BJ (cell line): ENCODE measurements at regions not wholly inside any gene's neighbourhood (a gene's known extent, or its start where the extent isn't known, plus 50 kb on each side); places are given as distances from the start of the nearest gene placed in this dataset.

ENCODE experiments used
- CTCF ChIA-PET: fragments of 350-600 bp; formaldehyde crosslinking; extraction: SDS; loops from one replicate; lab custom pipeline; 2021; ENCODE audit warnings: antibody characterized with exemption, inconsistent platforms; lab: Yijun Ruan, JAX
- POLR2A ChIA-PET: fragments of 300-600 bp; sonication (Branson Sonifier 250); formaldehyde crosslinking; extraction: SDS; loops from one replicate; lab custom pipeline; 2021; ENCODE audit warnings: antibody characterized with exemption; lab: Charles Lee
- DNase-seq: peaks from one replicate; pipeline ENCODE4 v3.0.0-alpha.2; 2011; ENCODE audit warnings: low read depth
- H3K27me3 ChIP-seq: 2 replicates; pipeline ENCODE4 v1.6.0; 2011; ENCODE audit warnings: low read length; ENCODE audit not compliant: control insufficient read depth, insufficient read depth
- H3K36me3 ChIP-seq: 2 replicates; pipeline ENCODE4 v1.5.1; 2011; ENCODE audit warnings: low read length; ENCODE audit not compliant: control insufficient read depth, insufficient read depth
- H3K4me3 ChIP-seq: 2 replicates; pipeline ENCODE4 v1.5.1; 2011; ENCODE audit warnings: low read depth, mild to moderate bottlenecking, control low read depth, low read length
- TF ChIP-seq, protein P1 (sequence below): IDR thresholded peaks from 2 replicates; pipeline ENCODE4 v1.5.1; 2011; ENCODE audit warnings: low read depth, mild to moderate bottlenecking, control low read depth, inconsistent platforms, low read length, moderate library complexity; ENCODE audit not compliant: insufficient read depth

DNA sequence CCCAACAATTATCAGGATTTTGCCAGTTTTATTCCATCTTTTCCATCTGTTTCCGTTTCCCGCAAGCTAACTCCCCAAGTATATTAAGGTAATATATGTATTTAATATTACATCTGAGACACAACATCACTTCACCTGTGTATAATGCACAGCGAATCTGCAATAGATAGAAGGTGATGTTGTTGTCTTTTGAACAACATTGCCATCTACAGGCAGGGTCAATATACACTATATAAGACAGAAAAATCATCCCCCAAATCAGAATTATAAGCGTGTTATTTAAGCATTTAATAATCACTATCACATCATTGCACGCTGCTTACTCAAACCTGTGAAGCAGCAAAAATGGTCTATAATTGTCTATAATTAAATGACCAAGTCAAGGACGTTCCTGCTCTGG, 1115.5 kb downstream of the NLGN4X start:
- no peak for DNase-seq
- Histone ChIP-seq H3K4me3 (no peak overlapping the region), H3K36me3 (no peaks in the 10 kb centered on the region), H3K27me3 (no peaks in the 10 kb centered on the region)
- TF ChIP-seq, protein P1, sequence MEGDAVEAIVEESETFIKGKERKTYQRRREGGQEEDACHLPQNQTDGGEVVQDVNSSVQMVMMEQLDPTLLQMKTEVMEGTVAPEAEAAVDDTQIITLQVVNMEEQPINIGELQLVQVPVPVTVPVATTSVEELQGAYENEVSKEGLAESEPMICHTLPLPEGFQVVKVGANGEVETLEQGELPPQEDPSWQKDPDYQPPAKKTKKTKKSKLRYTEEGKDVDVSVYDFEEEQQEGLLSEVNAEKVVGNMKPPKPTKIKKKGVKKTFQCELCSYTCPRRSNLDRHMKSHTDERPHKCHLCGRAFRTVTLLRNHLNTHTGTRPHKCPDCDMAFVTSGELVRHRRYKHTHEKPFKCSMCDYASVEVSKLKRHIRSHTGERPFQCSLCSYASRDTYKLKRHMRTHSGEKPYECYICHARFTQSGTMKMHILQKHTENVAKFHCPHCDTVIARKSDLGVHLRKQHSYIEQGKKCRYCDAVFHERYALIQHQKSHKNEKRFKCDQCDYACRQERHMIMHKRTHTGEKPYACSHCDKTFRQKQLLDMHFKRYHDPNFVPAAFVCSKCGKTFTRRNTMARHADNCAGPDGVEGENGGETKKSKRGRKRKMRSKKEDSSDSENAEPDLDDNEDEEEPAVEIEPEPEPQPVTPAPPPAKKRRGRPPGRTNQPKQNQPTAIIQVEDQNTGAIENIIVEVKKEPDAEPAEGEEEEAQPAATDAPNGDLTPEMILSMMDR = no peak
- POLR2A ChIA-PET = no interaction called here
- CTCF ChIA-PET = no interaction called here

DNA sequence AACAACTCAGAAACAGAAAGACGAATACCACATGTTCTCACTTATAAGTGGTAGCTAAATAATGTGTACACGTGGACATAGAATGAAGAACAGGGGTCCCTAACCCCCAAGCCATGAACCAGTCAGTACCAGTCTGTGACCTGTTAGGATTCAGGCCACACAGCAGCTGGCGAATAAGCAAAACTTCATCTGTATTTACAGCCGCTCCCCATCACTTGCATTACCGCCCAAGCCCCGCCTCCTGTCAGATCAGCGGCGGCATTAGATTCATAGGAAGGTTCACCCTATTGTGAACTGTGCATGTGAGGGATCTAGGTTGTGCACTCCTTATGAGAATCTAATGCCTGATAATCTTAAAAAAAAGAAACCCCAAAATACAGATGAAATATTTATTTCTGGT, 1128.7 kb downstream of the NLGN4X start:
- no peaks in the 10 kb centered on the region for H3K27me3 ChIP-seq
- H3K4me3 ChIP-seq = no peak overlapping the region
- TF ChIP-seq, protein P1 = no peak
- DNase-seq = no peak
- CTCF ChIA-PET = no interaction called here
- POLR2A ChIA-PET = no interaction called here
- H3K36me3 ChIP-seq = no peaks in the 10 kb centered on the region

DNA sequence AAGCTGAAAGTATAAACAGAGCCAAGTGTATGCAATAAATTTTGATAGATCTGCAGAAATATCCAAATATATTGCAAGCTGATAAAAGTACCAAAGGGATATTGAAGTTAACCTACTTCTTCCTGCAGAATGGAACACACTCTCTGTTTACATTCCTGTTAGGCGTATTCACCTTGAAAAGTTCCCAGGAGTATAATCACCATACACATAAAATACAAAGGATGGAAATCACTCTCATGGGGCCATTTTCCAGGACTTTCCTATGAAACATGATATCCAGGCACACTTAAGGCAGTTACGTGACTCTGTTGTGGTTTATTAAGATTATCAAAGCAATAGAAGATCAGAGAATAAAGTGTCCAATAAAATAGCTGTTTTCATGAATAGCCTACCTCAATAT, 1142.3 kb downstream of the NLGN4X start:
- Histone ChIP-seq H3K4me3 (no peak overlapping the region), H3K36me3 (no peaks in the 10 kb centered on the region), H3K27me3 (no peaks in the 10 kb centered on the region)
- no peak for DNase-seq
- TF ChIP-seq, protein P1 = no peak
- ChIA-PET POLR2A (no interaction called here), CTCF (no interaction called here)

DNA sequence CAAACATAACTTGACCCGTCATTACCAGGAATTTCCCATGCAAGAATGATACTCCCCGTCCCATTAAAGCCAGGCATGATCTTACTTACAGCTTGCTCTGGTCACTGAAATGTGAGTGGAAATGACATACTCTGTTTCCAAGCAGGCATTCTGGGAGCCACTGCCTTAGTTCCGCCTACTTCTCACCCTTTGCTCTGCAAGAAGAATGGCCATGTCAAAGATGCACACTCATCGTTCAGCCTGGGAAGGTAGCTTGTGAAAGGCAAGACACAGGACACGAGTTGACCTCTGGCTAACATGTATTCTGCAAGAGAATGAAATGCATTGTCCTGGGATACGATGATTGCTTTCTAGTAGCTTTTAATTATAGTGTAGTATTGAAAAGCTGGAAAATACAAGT, 1144.4 kb downstream of the NLGN4X start:
- H3K36me3 ChIP-seq = no peaks in the 10 kb centered on the region
- POLR2A ChIA-PET = no interaction called here
- CTCF ChIA-PET = no interaction called here
- no peak overlapping the region for H3K4me3 ChIP-seq
- TF ChIP-seq, protein P1 = no peak
- no peak for DNase-seq
- H3K27me3 ChIP-seq = no peaks in the 10 kb centered on the region

DNA sequence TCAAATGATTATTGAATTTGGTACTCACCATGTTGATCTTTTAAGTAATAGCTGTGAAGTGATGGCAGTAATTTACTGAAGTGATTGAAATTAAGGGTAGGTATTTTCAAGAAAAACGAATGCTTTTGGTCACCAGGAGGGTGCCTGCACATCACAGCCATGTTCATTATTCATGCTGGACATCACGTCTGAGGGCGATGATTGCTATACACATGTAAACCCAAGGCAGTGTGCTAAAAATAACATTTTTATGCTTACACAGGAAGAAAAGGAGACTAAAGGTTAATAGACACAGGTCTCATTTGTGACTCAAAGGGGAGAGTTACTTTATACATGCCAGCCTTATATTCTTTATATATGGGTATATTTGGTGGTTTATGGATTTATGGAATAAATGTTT, 1146.0 kb downstream of the NLGN4X start:
- no peak for DNase-seq
- no peaks in the 10 kb centered on the region for H3K36me3 ChIP-seq
- ChIA-PET POLR2A (no interaction called here), CTCF (no interaction called here)
- H3K4me3 ChIP-seq = no peak overlapping the region
- TF ChIP-seq, protein P1 = no peak
- no peaks in the 10 kb centered on the region for H3K27me3 ChIP-seq
